Left forelimb (tissue), 1 donor: ENCODE measurements at regions not wholly inside any gene's neighbourhood (a gene's known extent, or its start where the extent isn't known, plus 50 kb on each side); places are given as distances from the start of the nearest gene placed in this dataset.
"Not testable (repeated sequence)": the region's sequence is repeated elsewhere in the genome, so short reads cannot be mapped to it uniquely, and the experiment has no call there.

Experiments
- DNase-seq: peaks from one replicate; pipeline ENCODE4 v3.0.0-alpha.2; 2018; ENCODE audit warnings: low spot score

GRCh38 chr4:123217664-123218063 is 178.9 kb upstream of the SPRY1 start:
- no peak for DNase-seq

DNA sequence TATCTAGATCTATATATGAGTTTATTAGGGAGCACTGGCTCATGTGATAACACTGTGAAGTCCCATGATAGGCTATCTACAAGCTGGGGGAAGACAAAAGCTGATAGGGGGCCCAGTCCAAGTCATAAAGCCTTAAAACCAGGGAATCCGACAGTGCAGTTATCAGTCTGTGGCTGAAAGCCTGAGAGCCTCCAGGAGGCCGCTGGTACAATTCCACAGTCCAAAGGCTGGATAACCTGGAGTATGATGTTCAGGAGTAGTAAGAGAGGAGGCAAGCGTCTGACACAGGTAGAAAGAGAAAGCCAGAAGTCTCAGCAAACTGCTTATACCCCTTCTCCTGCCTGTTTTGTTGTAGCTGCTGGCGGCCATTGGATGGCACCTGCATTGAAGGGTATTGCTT is 177.6 kb upstream of the SPRY1 start:
- DNase-seq: no peak

DNA sequence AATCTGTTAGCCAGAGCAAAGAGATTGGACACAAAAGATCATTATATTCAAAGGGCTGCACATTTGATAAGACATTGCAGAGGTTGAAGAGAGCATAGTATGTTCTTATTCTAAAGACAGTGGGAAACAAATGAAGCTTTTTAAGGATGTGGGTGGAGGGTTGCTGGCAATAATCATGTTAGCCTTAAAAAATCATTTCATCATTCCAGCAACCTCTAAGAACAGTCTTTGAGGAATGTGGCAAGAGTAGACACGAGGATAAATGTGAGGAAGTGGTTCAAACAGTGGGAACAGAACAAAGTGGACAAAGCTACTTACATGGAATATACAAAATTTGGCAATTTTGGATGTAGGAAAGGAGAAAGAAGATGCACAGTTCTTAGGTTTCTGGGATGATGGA is 167.3 kb upstream of the SPRY1 start:
- DNase-seq: no peak

GRCh38 chr4:123230061-123230460 is 166.5 kb upstream of the SPRY1 start:
- DNase-seq: no peak

DNA sequence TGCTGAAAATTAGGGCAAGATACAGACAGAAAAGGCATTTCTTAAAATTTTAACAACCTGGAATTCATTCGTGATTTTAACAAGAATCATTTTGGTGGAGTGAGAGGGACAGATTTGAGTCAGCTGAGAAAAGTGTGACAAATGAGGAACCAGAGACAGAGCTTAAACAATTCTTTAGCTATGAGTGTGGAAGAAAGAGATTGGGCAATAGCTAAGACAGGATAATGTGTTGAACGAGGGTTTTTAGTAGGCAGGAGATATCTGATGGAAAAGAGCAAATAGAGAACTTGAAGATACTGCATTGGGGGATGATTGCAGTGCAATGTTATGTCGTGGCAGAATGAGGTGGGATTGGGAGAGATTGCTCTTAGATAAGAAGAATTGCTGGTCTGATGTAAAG is 164.2 kb upstream of the SPRY1 start:
- DNase-seq: no peak

GRCh38 chr4:123233136-123233768 is 163.3 kb upstream of the SPRY1 start:
- no peak for DNase-seq

- DNase-seq: no peak
Measured at GRCh38 chr4:123234955-123235354, 161.6 kb upstream of the SPRY1 start.

- DNase-seq: no peak
Measured at GRCh38 chr4:123235431-123235830, 161.2 kb upstream of the SPRY1 start.

- no peak for DNase-seq
Measured at GRCh38 chr4:123236606-123237005, 160.0 kb upstream of the SPRY1 start.

DNA sequence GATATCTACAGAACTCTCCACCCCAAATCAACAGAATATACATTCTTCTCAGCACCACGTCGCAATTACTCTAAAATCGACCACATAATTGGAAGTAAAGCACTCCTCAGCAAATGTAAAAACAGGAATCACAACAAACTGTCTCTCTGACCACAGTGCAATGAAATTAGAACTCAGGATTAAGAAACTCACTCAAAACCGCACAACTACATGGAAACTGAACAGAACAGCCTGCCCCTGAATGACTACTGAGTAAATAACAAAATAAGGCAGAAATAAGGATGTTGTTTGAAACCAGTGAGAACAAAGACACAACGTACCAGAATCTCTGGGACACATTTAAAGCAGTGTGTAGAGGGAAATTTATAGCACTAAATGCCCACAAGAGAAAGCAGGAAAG is 156.3 kb upstream of the SPRY1 start:
- DNase-seq: not testable (repeated sequence)

DNA sequence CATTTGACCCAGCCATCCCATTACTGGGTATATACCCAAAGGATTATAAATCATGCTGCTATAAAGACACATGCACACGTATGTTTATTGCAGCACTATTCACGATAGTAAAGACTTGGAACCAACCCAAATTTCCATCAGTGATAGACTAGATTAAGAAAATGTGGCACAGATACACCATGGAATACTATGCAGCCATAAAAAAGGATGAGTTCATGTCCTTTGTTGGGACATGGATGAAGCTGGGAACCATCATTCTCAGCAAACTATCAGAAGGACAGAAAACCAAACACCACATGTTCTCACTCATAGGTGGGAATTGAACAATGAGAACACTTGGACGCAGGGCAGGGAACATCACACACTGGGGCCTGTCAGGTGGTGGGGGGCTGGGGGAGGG is 153.4 kb upstream of the SPRY1 start:
- not testable (repeated sequence) for DNase-seq

DNA sequence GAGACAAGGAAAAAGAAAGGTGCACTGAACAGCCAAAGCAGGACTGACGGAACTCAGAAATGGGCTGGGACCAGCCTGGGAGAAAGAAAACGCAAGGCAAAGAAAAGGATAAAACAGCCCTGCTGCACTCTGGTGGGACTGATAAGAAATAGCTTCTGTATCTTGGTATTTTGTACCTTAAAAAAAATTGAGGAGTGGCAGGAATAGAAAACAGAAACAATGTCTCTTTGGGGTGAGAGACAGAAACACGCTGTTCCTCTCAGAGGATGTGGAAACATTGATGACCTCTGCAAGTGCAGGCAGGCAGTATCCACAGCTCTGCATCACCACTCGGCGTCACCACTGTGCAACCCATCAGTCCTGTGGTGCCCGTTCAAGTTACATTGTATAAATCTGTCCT is 152.5 kb upstream of the SPRY1 start:
- DNase-seq: no peak

- no peak for DNase-seq
Measured at GRCh38 chr4:123246085-123246484, 150.5 kb upstream of the SPRY1 start.

DNA sequence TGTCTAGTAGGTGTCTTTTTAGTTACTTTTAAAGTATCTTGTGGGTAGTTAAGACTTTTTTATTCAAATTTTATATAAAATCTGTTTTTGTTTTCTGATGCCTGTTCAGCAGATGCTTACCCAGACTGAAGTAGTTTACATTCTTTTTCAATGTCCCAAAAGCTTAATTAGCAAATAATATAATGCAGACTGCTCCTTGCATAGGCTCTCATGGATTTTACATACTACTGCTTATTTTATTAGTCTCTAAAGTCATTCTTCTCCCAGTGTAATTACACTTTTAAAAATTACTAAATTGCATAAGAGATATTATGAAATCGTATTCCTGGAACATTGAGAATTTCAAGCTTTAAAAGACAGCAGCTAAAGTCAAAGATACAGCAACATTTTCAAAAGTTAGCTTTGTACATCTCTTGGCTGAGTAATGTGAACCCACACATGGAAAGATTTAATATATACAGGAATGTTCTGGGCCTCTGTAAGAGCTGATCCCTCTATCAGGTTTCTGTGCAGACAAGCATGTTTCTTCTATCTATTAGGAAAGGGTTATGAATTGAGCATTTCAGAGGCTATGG is 148.4 kb upstream of the SPRY1 start:
- DNase-seq: no peak

GRCh38 chr4:123249821-123250220 is 146.8 kb upstream of the SPRY1 start:
- no peak for DNase-seq

GRCh38 chr4:123250843-123251242 is 145.8 kb upstream of the SPRY1 start:
- peak; percentile 67 for DNase-seq

DNA sequence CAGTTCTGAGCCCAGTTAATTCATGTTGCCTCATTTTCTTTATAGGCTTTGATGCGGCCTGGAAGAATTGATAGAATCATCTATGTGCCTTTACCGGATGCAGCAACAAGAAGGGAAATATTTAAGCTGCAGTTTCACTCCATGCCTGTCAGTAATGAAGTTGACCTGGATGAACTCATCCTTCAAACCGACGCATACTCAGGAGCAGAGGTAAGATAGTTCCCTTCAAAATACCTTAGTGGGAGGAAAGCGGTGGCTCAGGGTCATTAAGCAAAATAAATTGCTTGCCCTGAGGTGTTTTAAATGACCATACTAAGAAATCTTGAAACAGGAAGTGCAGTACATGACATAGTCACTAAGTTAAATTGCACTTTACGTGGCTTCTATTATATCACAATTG is 140.6 kb upstream of the SPRY1 start:
- no peak for DNase-seq

DNA sequence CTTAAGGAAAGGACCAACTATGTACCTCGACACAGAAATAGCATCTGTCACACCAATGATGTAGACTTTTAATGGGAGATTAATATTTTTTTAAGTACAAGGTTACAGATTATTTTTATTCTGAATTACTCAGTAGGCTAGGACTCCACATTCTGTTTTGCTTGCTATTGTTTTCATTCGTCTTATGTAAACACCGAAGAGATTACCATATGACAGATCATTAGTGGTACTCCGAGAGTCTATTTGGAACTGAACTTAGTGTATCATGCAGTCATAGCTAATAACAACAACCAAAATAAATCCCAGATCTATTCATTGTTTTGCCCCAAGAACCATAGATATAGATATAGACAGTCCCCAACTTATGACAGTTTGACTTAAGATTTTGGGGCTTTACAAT is 139.7 kb upstream of the SPRY1 start:
- no peak for DNase-seq

DNA sequence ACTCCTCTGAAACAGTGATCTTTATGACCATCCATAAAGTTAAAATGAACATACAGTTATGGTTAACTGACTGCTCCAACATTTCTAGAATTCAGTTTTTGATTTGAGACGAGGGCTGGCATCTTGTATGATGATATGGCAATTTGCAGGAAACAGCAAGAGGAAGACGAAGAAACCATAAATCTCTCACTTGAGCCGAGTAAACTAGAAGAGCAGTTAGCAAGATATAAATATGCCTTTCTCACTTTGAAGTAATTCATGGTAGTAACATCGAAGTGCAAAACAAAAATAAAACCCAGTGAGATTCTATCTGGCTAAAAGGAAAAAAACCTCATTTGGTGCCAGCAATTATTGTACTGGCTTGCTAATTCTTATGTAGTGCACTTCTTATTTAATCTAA is 139.0 kb upstream of the SPRY1 start:
- DNase-seq: no peak

GRCh38 chr4:123259676-123260646 is 136.6 kb upstream of the SPRY1 start:
- no peak for DNase-seq

GRCh38 chr4:123260653-123261052 is 135.9 kb upstream of the SPRY1 start:
- no peak for DNase-seq

- DNase-seq: no peak
Measured at GRCh38 chr4:123262080-123262479, 134.5 kb upstream of the SPRY1 start.

DNA sequence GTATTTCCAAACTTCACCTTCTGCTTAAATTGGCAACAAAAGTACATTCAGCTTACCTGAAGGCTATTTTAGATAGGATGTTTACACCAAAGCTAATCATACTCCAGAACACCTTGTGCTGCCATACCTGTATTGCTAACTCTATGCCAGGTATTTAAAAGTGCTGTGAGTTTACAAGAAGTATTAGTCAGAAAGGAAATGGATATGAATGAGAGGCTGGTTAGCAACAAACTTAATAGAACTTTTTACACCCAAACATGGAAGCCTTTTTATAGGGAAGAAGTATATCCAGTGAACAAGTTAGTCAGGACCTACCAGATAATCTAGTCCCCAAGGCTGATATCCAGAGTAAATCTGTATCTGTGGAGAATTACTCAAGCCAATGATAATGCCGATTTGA is 131.2 kb upstream of the SPRY1 start:
- no peak for DNase-seq
